HUES64 (cell line): ENCODE measurements at regions not wholly inside any gene's neighbourhood (a gene's known extent, or its start where the extent isn't known, plus 50 kb on each side); places are given as distances from the start of the nearest gene placed in this dataset.

Source experiments
- H3K27ac ChIP-seq: 2 replicates; pipeline ENCODE4 v1.7.0; 2013; ENCODE audit warnings: low read depth, low read length, inconsistent platforms
- H3K27me3 ChIP-seq: 2 replicates; pipeline ENCODE4 v1.6.1; 2013; ENCODE audit warnings: mild to moderate bottlenecking, low read length; ENCODE audit not compliant: insufficient read depth
- H3K36me3 ChIP-seq: 2 replicates; pipeline ENCODE4 v1.6.1; 2013; ENCODE audit warnings: mild to moderate bottlenecking, low read length; ENCODE audit not compliant: insufficient read depth
- H3K4me1 ChIP-seq: 2 replicates; pipeline ENCODE4 v1.6.1; 2013; ENCODE audit warnings: mild to moderate bottlenecking, low read length, moderate library complexity; ENCODE audit not compliant: insufficient read depth
- H3K4me3 ChIP-seq: 2 replicates; pipeline ENCODE4 v1.5.1; 2013; ENCODE audit warnings: mild to moderate bottlenecking, low read length, moderate library complexity
- H3K9ac ChIP-seq: 2 replicates; pipeline ENCODE4 v1.6.1; 2013; ENCODE audit warnings: mild to moderate bottlenecking, low read depth, low read length
- H3K9me3 ChIP-seq: 2 replicates; pipeline ENCODE4 v1.6.1; 2013; ENCODE audit warnings: low read depth, low read length; ENCODE audit not compliant: insufficient read depth
- WGBS: fragments of 150-250, 120-280 bp; methylation state at CpG from one replicate; pipeline ENCODE4 v1.1.7; 2013; ENCODE audit warnings: missing lambda C conversion rate; 5-methylcytosine and 5-hydroxymethylcytosine counted together

- no peak overlapping the region for H3K9ac ChIP-seq
- no peak overlapping the region for H3K4me3 ChIP-seq
- no peaks in the 10 kb centered on the region for H3K9me3 ChIP-seq
- H3K36me3 ChIP-seq, result no peaks in the 10 kb centered on the region
- H3K27ac ChIP-seq, result no peak overlapping the region
- H3K4me1 ChIP-seq, result peaks cover 6% of the 10 kb centered on the region; the same call in 1 of the 2 replicates
- no peaks in the 10 kb centered on the region; the same call in 1 of the 2 replicates for H3K27me3 ChIP-seq
- WGBS, result 89% methylated on average over 8 of the region's 9 CpGs
These were observed 99.0 kb upstream of the KAZN start for GRCh38 chr1:14499312-14500040.

DNA sequence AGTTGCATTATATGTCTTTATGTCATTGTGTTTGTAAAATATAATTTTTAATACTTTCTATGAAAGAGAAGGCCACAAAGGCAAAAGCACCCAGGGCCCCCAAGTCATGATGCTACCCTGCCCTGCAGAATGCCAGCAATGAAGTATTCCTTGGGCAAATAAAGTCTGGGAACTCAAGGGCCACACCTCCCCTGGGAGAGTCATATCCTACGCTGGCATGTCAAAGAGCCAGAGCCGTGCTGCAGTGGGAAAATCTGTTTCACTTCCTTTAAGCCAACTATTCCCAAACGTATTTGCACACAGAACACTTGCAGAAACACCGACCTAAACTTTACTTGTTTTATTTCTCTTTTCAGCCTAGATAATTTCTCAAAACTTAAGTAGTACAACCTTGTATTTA is 98.4 kb upstream of the KAZN start:
- Histone ChIP-seq H3K4me1 (peaks cover 6% of the 10 kb centered on the region; the same call in 1 of the 2 replicates), H3K27ac (no peak overlapping the region), H3K9me3 (no peaks in the 10 kb centered on the region), H3K36me3 (no peaks in the 10 kb centered on the region), H3K9ac (no peak overlapping the region), H3K4me3 (no peak overlapping the region), H3K27me3 (no peaks in the 10 kb centered on the region; the same call in 1 of the 2 replicates)
- 81% methylated on average over 4 of the region's 4 CpGs for WGBS

GRCh38 chr1:14500912-14501311 is 97.6 kb upstream of the KAZN start:
- Histone ChIP-seq H3K9ac (no peak overlapping the region), H3K36me3 (no peaks in the 10 kb centered on the region), H3K4me3 (no peak overlapping the region), H3K27me3 (no peaks in the 10 kb centered on the region; the same call in 1 of the 2 replicates), H3K4me1 (peaks cover 6% of the 10 kb centered on the region; the same call in 1 of the 2 replicates), H3K9me3 (no peaks in the 10 kb centered on the region), H3K27ac (no peak overlapping the region)
- 100% methylated on average over 1 of the region's 1 CpG for WGBS

DNA sequence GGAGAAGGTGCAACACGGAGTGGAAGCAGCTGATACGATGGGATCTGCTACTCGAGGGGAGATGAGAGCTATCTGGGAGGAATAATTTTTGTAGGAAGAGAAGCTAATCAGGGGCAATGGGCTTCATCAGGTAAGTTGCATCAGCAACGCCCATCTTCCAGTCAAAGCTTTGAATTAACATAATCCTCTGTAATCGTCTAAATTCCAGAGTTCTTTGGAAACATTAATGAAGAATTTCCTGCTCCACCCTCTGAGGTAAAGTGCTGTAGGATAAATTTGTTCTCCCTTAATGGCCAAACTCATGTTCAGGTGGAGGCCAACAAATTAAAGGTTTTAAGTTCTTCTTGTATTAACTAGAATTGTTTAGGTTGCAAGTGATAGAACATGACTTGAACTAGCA is 94.0 kb upstream of the KAZN start:
- H3K4me1 ChIP-seq, result peaks cover 6% of the 10 kb centered on the region; the same call in 1 of the 2 replicates
- H3K36me3 ChIP-seq, result no peaks in the 10 kb centered on the region
- WGBS, result 56% methylated on average over 5 of the region's 5 CpGs
- no peaks in the 10 kb centered on the region; the same call in 1 of the 2 replicates for H3K27me3 ChIP-seq
- H3K9ac ChIP-seq, result no peak overlapping the region
- no peak overlapping the region for H3K4me3 ChIP-seq
- H3K9me3 ChIP-seq, result no peaks in the 10 kb centered on the region
- no peak overlapping the region for H3K27ac ChIP-seq

GRCh38 chr1:14506471-14507255 is 91.8 kb upstream of the KAZN start:
- Histone ChIP-seq H3K9me3 (no peaks in the 10 kb centered on the region), H3K4me3 (no peak overlapping the region), H3K9ac (no peak overlapping the region), H3K4me1 (peaks cover 8% of the 10 kb centered on the region; the same call in 1 of the 2 replicates), H3K27ac (no peak overlapping the region), H3K27me3 (no peaks in the 10 kb centered on the region; the same call in 1 of the 2 replicates), H3K36me3 (no peaks in the 10 kb centered on the region)
- WGBS, result 87% methylated on average over 11 of the region's 11 CpGs

DNA sequence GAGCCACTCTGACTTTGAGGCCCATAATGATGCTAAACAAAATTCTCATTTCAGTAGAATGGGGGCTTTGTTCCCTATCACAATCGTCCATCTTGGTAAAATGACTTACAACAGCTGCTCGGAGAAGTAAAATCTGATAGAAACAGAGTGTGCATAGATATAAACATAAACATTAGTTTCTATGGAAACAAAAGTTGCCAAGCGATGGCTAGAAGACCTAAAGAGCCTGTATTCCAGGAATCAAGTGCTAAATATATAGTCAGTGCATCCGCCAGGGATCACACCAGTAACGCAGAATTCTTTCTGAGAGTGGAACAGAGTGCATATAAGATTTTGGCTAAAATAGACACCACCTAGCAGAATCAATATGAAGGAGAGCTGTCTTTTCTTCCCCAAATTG is 91.2 kb upstream of the KAZN start:
- H3K9me3 ChIP-seq, result no peaks in the 10 kb centered on the region
- H3K36me3 ChIP-seq, result no peaks in the 10 kb centered on the region
- H3K27me3 ChIP-seq, result no peaks in the 10 kb centered on the region; the same call in 1 of the 2 replicates
- H3K4me1 ChIP-seq, result peaks cover 14% of the 10 kb centered on the region
- WGBS, result 88% methylated on average over 5 of the region's 5 CpGs
- H3K27ac ChIP-seq, result no peak overlapping the region
- no peak overlapping the region for H3K9ac ChIP-seq
- H3K4me3 ChIP-seq, result no peak overlapping the region

DNA sequence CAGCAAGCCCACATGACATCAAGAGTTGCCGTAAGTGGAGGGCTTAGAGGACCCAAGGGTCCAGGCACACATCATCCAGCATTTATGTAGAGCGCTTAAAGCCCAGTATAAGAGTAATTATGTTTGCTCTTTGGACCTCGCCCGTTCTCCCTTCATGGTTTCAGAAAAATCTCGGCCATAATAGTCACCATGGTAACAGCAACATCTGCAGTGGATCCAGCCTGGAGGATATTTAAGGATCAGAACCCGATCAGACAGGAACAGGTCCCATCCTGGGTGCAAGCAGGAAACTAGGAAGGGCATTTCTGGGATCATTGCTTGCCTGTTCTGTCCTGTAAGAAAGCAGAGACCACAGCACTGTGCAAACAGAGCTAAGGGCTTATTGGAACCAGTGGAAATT is 89.9 kb upstream of the KAZN start:
- no peak overlapping the region for H3K9ac ChIP-seq
- no peaks in the 10 kb centered on the region for H3K9me3 ChIP-seq
- no peak overlapping the region for H3K27ac ChIP-seq
- peaks cover 27% of the 10 kb centered on the region for H3K4me1 ChIP-seq
- WGBS, result 95% methylated on average over 6 of the region's 6 CpGs
- H3K36me3 ChIP-seq, result no peaks in the 10 kb centered on the region
- no peak overlapping the region for H3K4me3 ChIP-seq
- no peaks in the 10 kb centered on the region for H3K27me3 ChIP-seq

DNA sequence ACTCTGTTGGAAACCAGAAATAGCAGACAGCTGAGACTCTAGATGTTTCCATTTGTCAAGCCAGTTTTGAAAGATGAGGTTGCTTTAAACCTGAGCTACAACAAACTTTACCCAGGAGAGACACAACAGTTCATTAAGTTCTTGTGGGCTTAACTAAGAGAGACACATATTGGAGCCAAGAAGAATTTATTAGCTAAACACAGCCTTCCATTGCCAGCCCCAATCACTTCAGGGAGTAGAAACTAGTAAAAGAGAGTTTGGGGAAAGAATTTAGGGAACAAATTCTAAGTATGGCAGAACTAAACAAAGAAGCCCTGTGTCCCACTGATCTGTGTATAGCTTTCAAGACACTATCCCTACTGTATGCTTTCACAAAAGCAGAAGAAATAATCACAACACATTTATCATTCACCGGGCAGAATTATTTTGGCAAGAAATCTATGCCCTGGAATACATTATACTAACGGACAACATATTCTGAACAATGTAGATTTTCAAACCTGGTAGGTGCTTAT is 87.3 kb upstream of the KAZN start:
- Histone ChIP-seq H3K4me3 (no peak overlapping the region), H3K27me3 (no peaks in the 10 kb centered on the region), H3K9ac (no peak overlapping the region), H3K4me1 (peaks cover 22% of the 10 kb centered on the region), H3K36me3 (no peaks in the 10 kb centered on the region), H3K9me3 (no peaks in the 10 kb centered on the region), H3K27ac (no peak overlapping the region)
- 95% methylated on average over 2 of the region's 2 CpGs for WGBS

DNA sequence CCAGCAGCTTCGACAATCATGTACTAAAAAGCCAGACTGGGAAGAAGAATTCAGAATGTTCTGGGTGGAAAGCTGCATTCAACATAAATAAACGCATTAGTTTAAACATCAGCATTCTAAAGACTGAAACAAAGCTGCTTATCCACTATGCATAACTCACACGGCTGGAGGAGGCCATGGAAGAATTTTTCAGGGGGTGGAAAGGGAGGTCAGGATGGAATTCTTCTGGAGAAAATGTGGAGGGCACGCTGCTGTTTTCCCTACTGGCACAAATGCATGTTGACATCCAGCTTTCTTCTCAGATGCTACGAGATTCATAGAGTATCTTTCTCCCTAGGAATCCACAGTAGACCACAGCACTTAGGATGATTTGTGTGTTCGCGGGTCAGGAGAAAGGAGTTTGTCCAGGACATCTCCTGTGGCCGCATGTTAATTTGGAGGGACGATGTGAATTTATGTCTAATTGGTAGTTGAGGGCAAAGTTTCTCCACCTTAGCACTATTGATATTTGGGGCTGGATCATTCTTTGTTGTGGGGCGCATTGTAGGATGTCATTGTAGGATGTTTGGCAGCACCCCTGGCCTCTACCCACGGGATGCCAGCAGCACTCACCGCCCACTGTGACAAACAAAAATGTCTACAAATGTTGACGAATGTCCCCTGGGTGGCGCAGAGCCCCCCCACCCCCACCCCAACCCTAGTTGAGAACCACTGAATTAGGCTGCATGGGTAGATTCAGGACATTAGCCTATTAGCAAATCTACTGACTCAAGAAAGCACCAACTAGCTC is 86.5 kb upstream of the KAZN start:
- Histone ChIP-seq H3K36me3 (no peaks in the 10 kb centered on the region), H3K27me3 (no peaks in the 10 kb centered on the region), H3K4me3 (no peak overlapping the region), H3K9ac (no peak overlapping the region), H3K27ac (no peak overlapping the region), H3K9me3 (no peaks in the 10 kb centered on the region), H3K4me1 (peaks cover 22% of the 10 kb centered on the region)
- 76% methylated on average over 14 of the region's 14 CpGs for whole genome bisulfite sequencing

DNA sequence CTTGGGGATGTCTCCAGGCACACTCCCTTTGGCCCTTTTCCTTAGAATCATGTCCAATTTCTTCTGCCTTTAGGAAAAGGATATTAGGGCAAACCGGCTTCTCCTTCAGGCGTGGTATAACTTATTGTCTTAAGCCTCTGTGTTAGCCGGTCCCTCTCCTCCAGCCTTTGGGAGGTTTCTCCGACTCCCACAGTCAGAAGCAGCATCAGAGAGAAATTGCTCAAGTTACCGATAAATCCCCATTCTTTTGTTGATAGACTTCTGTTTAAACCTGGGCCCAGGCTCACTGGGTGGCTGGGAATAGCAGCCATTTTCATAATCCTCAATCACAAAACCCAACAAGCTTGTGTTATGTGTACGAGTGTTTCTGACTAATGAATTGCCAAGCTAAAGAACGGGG is 85.4 kb upstream of the KAZN start:
- peaks cover 22% of the 10 kb centered on the region for H3K4me1 ChIP-seq
- no peaks in the 10 kb centered on the region for H3K9me3 ChIP-seq
- no peak overlapping the region for H3K4me3 ChIP-seq
- no peaks in the 10 kb centered on the region for H3K27me3 ChIP-seq
- WGBS, result 67% methylated on average over 7 of the region's 7 CpGs
- no peaks in the 10 kb centered on the region for H3K36me3 ChIP-seq
- no peak overlapping the region for H3K9ac ChIP-seq
- H3K27ac ChIP-seq, result no peak overlapping the region
